ENCODE measurements at regions not wholly inside any gene's neighbourhood (a gene's known extent, or its start where the extent isn't known, plus 50 kb on each side); places are given as distances from the start of the nearest gene placed in this dataset.
A peak's percentile ranks its signal among the peaks of the same experiment; 100 is the strongest.

- no peaks in the 10 kb centered on the region for H3K79me2 ChIP-seq (ENCODE audit: insufficient read depth, low read length)
- H3K27ac ChIP-seq (ENCODE audit: low read depth, low read length) = no peak overlapping the region
- no peak overlapping the region for H2AFZ ChIP-seq (ENCODE audit: low read depth, low read length)
- no peaks in the 10 kb centered on the region for H4K20me1 ChIP-seq (ENCODE audit: insufficient read depth, low read length)
- H3K9ac ChIP-seq (ENCODE audit: low read length) = no peak overlapping the region
- FAIRE-seq = no peak
- H3K4me1 ChIP-seq (ENCODE audit: insufficient read depth, low read length) = no peaks in the 10 kb centered on the region
- no peaks in the 10 kb centered on the region for H3K36me3 Mint-ChIP-seq (ENCODE audit: low read depth, unreplicated experiment)
- H3K27me3 Mint-ChIP-seq (ENCODE audit: low read depth, unreplicated experiment) = no peaks in the 10 kb centered on the region
- DNase-seq (ENCODE audit: low read depth) = peak; percentile 29
- H3K27me3 ChIP-seq (ENCODE audit: insufficient read depth, low read length) = no peaks in the 10 kb centered on the region
- H3K27ac Mint-ChIP-seq (ENCODE audit: unreplicated experiment) = no peak overlapping the region
- no peaks in the 10 kb centered on the region for H3K36me3 ChIP-seq (ENCODE audit: insufficient read depth, low read length)
- TF ChIP-seq EZH2 (IDR thresholded peaks at IDR 0.05; ENCODE audit: insufficient read depth, low read length) = no peak
- TF ChIP-seq, protein P1, sequence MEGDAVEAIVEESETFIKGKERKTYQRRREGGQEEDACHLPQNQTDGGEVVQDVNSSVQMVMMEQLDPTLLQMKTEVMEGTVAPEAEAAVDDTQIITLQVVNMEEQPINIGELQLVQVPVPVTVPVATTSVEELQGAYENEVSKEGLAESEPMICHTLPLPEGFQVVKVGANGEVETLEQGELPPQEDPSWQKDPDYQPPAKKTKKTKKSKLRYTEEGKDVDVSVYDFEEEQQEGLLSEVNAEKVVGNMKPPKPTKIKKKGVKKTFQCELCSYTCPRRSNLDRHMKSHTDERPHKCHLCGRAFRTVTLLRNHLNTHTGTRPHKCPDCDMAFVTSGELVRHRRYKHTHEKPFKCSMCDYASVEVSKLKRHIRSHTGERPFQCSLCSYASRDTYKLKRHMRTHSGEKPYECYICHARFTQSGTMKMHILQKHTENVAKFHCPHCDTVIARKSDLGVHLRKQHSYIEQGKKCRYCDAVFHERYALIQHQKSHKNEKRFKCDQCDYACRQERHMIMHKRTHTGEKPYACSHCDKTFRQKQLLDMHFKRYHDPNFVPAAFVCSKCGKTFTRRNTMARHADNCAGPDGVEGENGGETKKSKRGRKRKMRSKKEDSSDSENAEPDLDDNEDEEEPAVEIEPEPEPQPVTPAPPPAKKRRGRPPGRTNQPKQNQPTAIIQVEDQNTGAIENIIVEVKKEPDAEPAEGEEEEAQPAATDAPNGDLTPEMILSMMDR (IDR thresholded peaks at IDR 0.05; ENCODE audit: insufficient read depth, low read depth, low read length) = no peak
- no peak overlapping the region for H3K4me3 ChIP-seq (ENCODE audit: insufficient read depth, low read depth, low read length)
- H3K9me3 Mint-ChIP-seq (ENCODE audit: unreplicated experiment) = no peaks in the 10 kb centered on the region
- no peak overlapping the region for H3K4me3 Mint-ChIP-seq (ENCODE audit: unreplicated experiment)
- H3K4me1 Mint-ChIP-seq (ENCODE audit: low read depth, unreplicated experiment) = peaks cover 4% of the 10 kb centered on the region
- H3K4me2 ChIP-seq (ENCODE audit: low read length) = no peak overlapping the region
- no peaks in the 10 kb centered on the region for H3K9me3 ChIP-seq (ENCODE audit: insufficient read depth, low read depth, low read length)
Measured at GRCh38 chr13:65472336-65472735, 1757.8 kb downstream of the PCDH9 start.

DNA sequence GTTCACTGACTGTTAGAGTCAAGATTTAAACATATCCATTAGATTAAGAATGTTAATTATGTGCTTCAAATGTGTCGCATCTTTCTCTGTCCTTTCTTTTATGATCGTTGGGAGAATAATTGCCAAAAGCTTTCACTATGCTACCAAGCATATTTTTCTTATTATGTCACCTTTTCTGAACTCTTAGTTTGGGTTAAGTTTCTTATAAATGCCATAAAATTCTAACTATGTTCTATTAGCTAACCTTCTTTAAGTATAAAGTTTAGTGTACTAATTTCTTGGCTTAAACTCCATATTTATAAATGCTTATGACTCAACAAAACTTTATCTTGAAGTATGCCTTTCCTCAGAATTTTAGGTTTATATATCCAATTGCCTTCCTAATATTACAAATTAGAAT, 1759.4 kb downstream of the PCDH9 start:
- Histone ChIP-seq H3K4me3 (ENCODE audit: insufficient read depth, low read depth, low read length) (no peak overlapping the region), H3K79me2 (ENCODE audit: insufficient read depth, low read length) (no peaks in the 10 kb centered on the region), H4K20me1 (ENCODE audit: insufficient read depth, low read length) (no peaks in the 10 kb centered on the region), H3K9me3 (ENCODE audit: insufficient read depth, low read depth, low read length) (no peaks in the 10 kb centered on the region), H3K9ac (ENCODE audit: low read length) (no peak overlapping the region), H3K36me3 (ENCODE audit: insufficient read depth, low read length) (no peaks in the 10 kb centered on the region), H3K4me2 (ENCODE audit: low read length) (no peak overlapping the region), H3K4me1 (ENCODE audit: insufficient read depth, low read length) (no peaks in the 10 kb centered on the region), H3K27me3 (ENCODE audit: insufficient read depth, low read length) (no peaks in the 10 kb centered on the region), H3K27ac (ENCODE audit: low read depth, low read length) (no peak overlapping the region), H2AFZ (ENCODE audit: low read depth, low read length) (no peak overlapping the region)
- Mint-ChIP-seq H3K4me3 (ENCODE audit: unreplicated experiment) (no peak overlapping the region), H3K36me3 (ENCODE audit: low read depth, unreplicated experiment) (no peaks in the 10 kb centered on the region), H3K27me3 (ENCODE audit: low read depth, unreplicated experiment) (no peaks in the 10 kb centered on the region), H3K27ac (ENCODE audit: unreplicated experiment) (no peak overlapping the region), H3K4me1 (ENCODE audit: low read depth, unreplicated experiment) (peaks cover 4% of the 10 kb centered on the region), H3K9me3 (ENCODE audit: unreplicated experiment) (peaks cover 3% of the 10 kb centered on the region)
- TF ChIP-seq, protein P1 (IDR thresholded peaks at IDR 0.05; ENCODE audit: insufficient read depth, low read depth, low read length) = no peak
- no peak for TF ChIP-seq EZH2 (IDR thresholded peaks at IDR 0.05; ENCODE audit: insufficient read depth, low read length)
- no peak for FAIRE-seq
- peak; percentile 41 for DNase-seq (ENCODE audit: low read depth)

DNA sequence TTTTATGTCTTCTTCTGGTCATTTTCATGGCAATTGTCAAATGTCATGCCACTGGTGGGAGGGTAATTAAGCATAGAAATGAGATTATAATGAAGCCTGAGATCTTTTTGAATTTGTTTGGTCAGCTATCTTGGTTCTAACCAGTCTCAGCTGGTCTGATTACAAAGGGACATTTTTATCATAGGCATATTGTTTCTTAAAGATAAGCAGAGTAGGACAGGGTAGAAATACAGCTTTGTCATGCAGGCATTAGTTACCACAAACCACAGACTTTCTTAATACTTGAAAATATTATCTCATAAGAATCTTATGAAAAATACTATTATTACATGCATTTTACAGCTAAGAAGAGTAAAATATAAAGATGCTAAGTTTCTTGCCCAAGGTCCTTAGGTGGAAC, 1761.5 kb downstream of the PCDH9 start:
- no peak overlapping the region for H2AFZ ChIP-seq (ENCODE audit: low read depth, low read length)
- H4K20me1 ChIP-seq (ENCODE audit: insufficient read depth, low read length) = no peaks in the 10 kb centered on the region
- peaks cover 4% of the 10 kb centered on the region for H3K4me1 Mint-ChIP-seq (ENCODE audit: low read depth, unreplicated experiment)
- H3K36me3 Mint-ChIP-seq (ENCODE audit: low read depth, unreplicated experiment) = no peaks in the 10 kb centered on the region
- no peak overlapping the region for H3K27ac ChIP-seq (ENCODE audit: low read depth, low read length)
- no peaks in the 10 kb centered on the region for H3K4me1 ChIP-seq (ENCODE audit: insufficient read depth, low read length)
- H3K27me3 ChIP-seq (ENCODE audit: insufficient read depth, low read length) = no peaks in the 10 kb centered on the region
- no peak overlapping the region for H3K27ac Mint-ChIP-seq (ENCODE audit: unreplicated experiment)
- H3K27me3 Mint-ChIP-seq (ENCODE audit: low read depth, unreplicated experiment) = no peaks in the 10 kb centered on the region
- no peaks in the 10 kb centered on the region for H3K36me3 ChIP-seq (ENCODE audit: insufficient read depth, low read length)
- no peak overlapping the region for H3K4me3 ChIP-seq (ENCODE audit: insufficient read depth, low read depth, low read length)
- no peak overlapping the region for H3K4me2 ChIP-seq (ENCODE audit: low read length)
- H3K79me2 ChIP-seq (ENCODE audit: insufficient read depth, low read length) = no peaks in the 10 kb centered on the region
- TF ChIP-seq EZH2 (IDR thresholded peaks at IDR 0.05; ENCODE audit: insufficient read depth, low read length) = no peak
- TF ChIP-seq, protein P1 (IDR thresholded peaks at IDR 0.05; ENCODE audit: insufficient read depth, low read depth, low read length) = no peak
- FAIRE-seq (no peak), DNase-seq (ENCODE audit: low read depth) (peak; percentile 71)
- no peaks in the 10 kb centered on the region for H3K9me3 ChIP-seq (ENCODE audit: insufficient read depth, low read depth, low read length)
- H3K9me3 Mint-ChIP-seq (ENCODE audit: unreplicated experiment) = peaks cover 3% of the 10 kb centered on the region
- H3K4me3 Mint-ChIP-seq (ENCODE audit: unreplicated experiment) = no peak overlapping the region
- no peak overlapping the region for H3K9ac ChIP-seq (ENCODE audit: low read length)

All from astrocyte (in vitro differentiated cells and primary cell).